H1 (cell line): ENCODE measurements at regions not wholly inside any gene's neighbourhood (a gene's known extent, or its start where the extent isn't known, plus 50 kb on each side); places are given as distances from the start of the nearest gene placed in this dataset.

Experiments
- CEBPB ChIP-seq: IDR thresholded peaks from 2 replicates; pipeline ENCODE4 v1.6.1; 2012; ENCODE audit warnings: low read depth, low read length
- EZH2 ChIP-seq: fragments of 200-600 bp; sonication (generic); IDR thresholded peaks from 2 replicates; pipeline ENCODE4 v1.7.1; 2012; ENCODE audit warnings: low read depth, mild to moderate bottlenecking, moderate library complexity, low read length, inconsistent platforms; ENCODE audit not compliant: severe bottlenecking
- GABPA ChIP-seq: IDR thresholded peaks from 2 replicates; pipeline ENCODE4 v1.6.1; 2011; ENCODE audit warnings: mild to moderate bottlenecking, low read length, moderate library complexity, borderline replicate concordance; ENCODE audit not compliant: insufficient read depth
- KDM5A ChIP-seq: fragments of 200-600 bp; IDR thresholded peaks from 2 replicates; pipeline ENCODE4 v1.7.1; 2012; ENCODE audit warnings: mild to moderate bottlenecking, low read length, inconsistent platforms, mixed read lengths
- TF ChIP-seq, protein P1 (sequence below), 3 experiments: IDR thresholded peaks; 1 replicate in 2 of 3; 2 replicates in 1 of 3; pipeline versions ENCODE4 v1.5.1 to v1.6.1; 2011; ENCODE audit warnings: low read length in 3 of 3, mild to moderate bottlenecking in 3 of 3, inconsistent platforms in 2 of 3, low read depth in 1 of 3, moderate library complexity in 1 of 3; ENCODE audit not compliant: insufficient read depth in 1 of 3; ENCODE audit errors: control extremely low read depth in 1 of 3

DNA sequence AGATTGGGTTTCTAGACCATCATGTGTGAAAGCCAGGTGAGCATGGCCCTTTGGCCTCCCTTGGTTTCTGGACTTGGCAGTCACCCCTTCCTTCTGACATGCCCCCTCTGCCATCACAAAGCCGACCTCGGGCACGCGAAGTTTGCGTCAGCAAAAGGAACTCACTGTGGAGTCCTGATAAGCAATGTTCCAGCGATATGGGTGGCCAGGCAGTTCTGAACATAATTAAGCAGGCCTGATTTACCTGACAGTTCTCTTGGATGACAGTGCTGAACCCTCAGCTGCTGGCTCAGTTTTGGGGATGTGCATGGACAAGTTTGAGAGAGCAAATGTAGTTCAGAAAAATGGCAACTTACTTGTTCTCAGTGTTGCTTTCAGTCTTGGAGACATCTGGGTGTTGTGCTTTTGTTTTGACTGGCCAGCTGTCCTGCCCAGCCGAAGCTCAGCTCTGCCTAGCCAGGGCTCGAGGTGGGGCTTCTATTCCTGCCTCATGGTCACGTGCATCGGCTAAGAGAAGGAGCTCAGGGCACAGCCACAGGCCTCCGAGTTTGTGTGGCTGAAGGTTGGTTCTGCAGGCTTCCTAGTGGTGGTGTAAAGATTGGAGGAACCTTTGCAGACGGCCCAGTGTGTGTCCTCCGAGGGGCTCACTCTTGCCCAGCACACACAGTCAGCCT, 78.3 kb downstream of the CLDN34 start (continued):
- TF ChIP-seq GABPA (no peak), KDM5A (no peak), CEBPB (no peak), EZH2 (no peak)
- TF ChIP-seq, protein P1, sequence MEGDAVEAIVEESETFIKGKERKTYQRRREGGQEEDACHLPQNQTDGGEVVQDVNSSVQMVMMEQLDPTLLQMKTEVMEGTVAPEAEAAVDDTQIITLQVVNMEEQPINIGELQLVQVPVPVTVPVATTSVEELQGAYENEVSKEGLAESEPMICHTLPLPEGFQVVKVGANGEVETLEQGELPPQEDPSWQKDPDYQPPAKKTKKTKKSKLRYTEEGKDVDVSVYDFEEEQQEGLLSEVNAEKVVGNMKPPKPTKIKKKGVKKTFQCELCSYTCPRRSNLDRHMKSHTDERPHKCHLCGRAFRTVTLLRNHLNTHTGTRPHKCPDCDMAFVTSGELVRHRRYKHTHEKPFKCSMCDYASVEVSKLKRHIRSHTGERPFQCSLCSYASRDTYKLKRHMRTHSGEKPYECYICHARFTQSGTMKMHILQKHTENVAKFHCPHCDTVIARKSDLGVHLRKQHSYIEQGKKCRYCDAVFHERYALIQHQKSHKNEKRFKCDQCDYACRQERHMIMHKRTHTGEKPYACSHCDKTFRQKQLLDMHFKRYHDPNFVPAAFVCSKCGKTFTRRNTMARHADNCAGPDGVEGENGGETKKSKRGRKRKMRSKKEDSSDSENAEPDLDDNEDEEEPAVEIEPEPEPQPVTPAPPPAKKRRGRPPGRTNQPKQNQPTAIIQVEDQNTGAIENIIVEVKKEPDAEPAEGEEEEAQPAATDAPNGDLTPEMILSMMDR (IDR thresholded peaks at IDR 0.05; ENCODE audit: control extremely low read depth in 1 of 3, insufficient read depth in 1 of 3, low read depth in 1 of 3, low read length in 3 of 3) = no peak
